Urinary bladder (tissue), 3 donors: ENCODE measurements at regions not wholly inside any gene's neighbourhood (a gene's known extent, or its start where the extent isn't known, plus 50 kb on each side); places are given as distances from the start of the nearest gene placed in this dataset.
A peak's percentile ranks its signal among the peaks of the same experiment; 100 is the strongest.

Experiments used
- DNase-seq: peaks from one replicate; pipeline ENCODE4 v3.0.0-alpha.2; 2015; ENCODE audit errors: extremely low spot score
- H3K27ac ChIP-seq: one replicate; pipeline ENCODE4 v1.5.1; 2013; ENCODE audit warnings: low read depth, mild to moderate bottlenecking, moderate library complexity
- H3K36me3 ChIP-seq: one replicate; pipeline ENCODE4 v1.6.1; 2013; ENCODE audit warnings: mild to moderate bottlenecking, moderate library complexity; ENCODE audit not compliant: insufficient read depth
- H3K4me1 ChIP-seq: one replicate; pipeline ENCODE4 v1.6.1; 2013; ENCODE audit warnings: mild to moderate bottlenecking, moderate library complexity; ENCODE audit not compliant: insufficient read depth
- H3K4me3 ChIP-seq: one replicate; pipeline ENCODE4 v1.5.1; 2013; ENCODE audit warnings: low read depth, low read length
- WGBS: extraction: QIAGEN DNeasy Blood & Tissue Kit; methylation state at CpG from one replicate; pipeline ENCODE4 v1.1.7; 2013; 5-methylcytosine and 5-hydroxymethylcytosine counted together
- donor health status: healthy with polysubstance abuse.
- donor health status: healthy.

- no peaks in the 10 kb centered on the region for H3K4me1 ChIP-seq
- no peak overlapping the region for H3K27ac ChIP-seq
- H3K4me3 ChIP-seq, result no peak overlapping the region
- 87% methylated on average over 2 of the region's 2 CpGs for WGBS
- DNase-seq, result no peak
- no peaks in the 10 kb centered on the region for H3K36me3 ChIP-seq
These were observed 680.0 kb downstream of the TRIML1 start for GRCh38 chr4:188819233-188819632.

GRCh38 chr4:188821500-188821899 lies 682.3 kb downstream of the TRIML1 start:
- 50% methylated on average over 8 of the region's 8 CpGs for WGBS
- no peaks in the 10 kb centered on the region for H3K36me3 ChIP-seq
- H3K27ac ChIP-seq, result no peak overlapping the region
- DNase-seq, result no peak
- no peaks in the 10 kb centered on the region for H3K4me1 ChIP-seq
- H3K4me3 ChIP-seq, result no peak overlapping the region

GRCh38 chr4:188822698-188823097 lies 683.5 kb downstream of the TRIML1 start:
- WGBS, result 71% methylated on average over 2 of the region's 2 CpGs
- Histone ChIP-seq H3K4me3 (no peak overlapping the region), H3K36me3 (no peaks in the 10 kb centered on the region), H3K4me1 (no peaks in the 10 kb centered on the region), H3K27ac (no peak overlapping the region)
- DNase-seq, result no peak

GRCh38 chr4:188824553-188824952 lies 685.3 kb downstream of the TRIML1 start:
- DNase-seq, result no peak
- no peak overlapping the region for H3K4me3 ChIP-seq
- no peaks in the 10 kb centered on the region for H3K36me3 ChIP-seq
- H3K4me1 ChIP-seq, result no peaks in the 10 kb centered on the region
- WGBS, result 96% methylated on average over 17 of the region's 17 CpGs
- no peak overlapping the region for H3K27ac ChIP-seq

GRCh38 chr4:188826393-188826792 lies 687.2 kb downstream of the TRIML1 start:
- Histone ChIP-seq H3K4me3 (no peak overlapping the region), H3K27ac (no peak overlapping the region), H3K4me1 (no peaks in the 10 kb centered on the region), H3K36me3 (no peaks in the 10 kb centered on the region)
- no peak for DNase-seq

- peak; percentile 15 for DNase-seq
- Histone ChIP-seq H3K27ac (no peak overlapping the region), H3K4me3 (no peak overlapping the region), H3K36me3 (no peaks in the 10 kb centered on the region), H3K4me1 (no peaks in the 10 kb centered on the region)
- 56% methylated on average over 1 of the region's 1 CpG for WGBS
These were observed 700.5 kb downstream of the TRIML1 start for GRCh38 chr4:188839704-188840103.

GRCh38 chr4:188841523-188841922 lies 702.3 kb downstream of the TRIML1 start:
- Histone ChIP-seq H3K4me1 (no peaks in the 10 kb centered on the region), H3K27ac (no peak overlapping the region), H3K36me3 (no peaks in the 10 kb centered on the region), H3K4me3 (no peak overlapping the region)
- no peak for DNase-seq
- 77% methylated on average over 11 of the region's 11 CpGs for WGBS

- no peak overlapping the region for H3K4me3 ChIP-seq
- H3K4me1 ChIP-seq, result no peaks in the 10 kb centered on the region
- H3K36me3 ChIP-seq, result no peaks in the 10 kb centered on the region
- H3K27ac ChIP-seq, result no peak overlapping the region
- 49% methylated on average over 1 of the region's 1 CpG for WGBS
- no peak for DNase-seq
These were observed 715.2 kb downstream of the TRIML1 start for GRCh38 chr4:188854436-188854835.

GRCh38 chr4:188858696-188859095 lies 719.5 kb downstream of the TRIML1 start:
- WGBS, result 49% methylated on average over 1 of the region's 1 CpG

GRCh38 chr4:188864741-188865140 lies 725.5 kb downstream of the TRIML1 start:
- H3K4me3 ChIP-seq, result no peak overlapping the region
- DNase-seq, result no peak
- 35% methylated on average over 10 of the region's 10 CpGs for WGBS

More at GRCh38 chr4:188858696-188859095, 719.5 kb downstream of the TRIML1 start:
- no peaks in the 10 kb centered on the region for H3K4me1 ChIP-seq
- no peaks in the 10 kb centered on the region for H3K36me3 ChIP-seq
- no peak overlapping the region for H3K4me3 ChIP-seq
- no peak for DNase-seq
- H3K27ac ChIP-seq, result no peak overlapping the region

GRCh38 chr4:188867796-188868195 lies 728.6 kb downstream of the TRIML1 start:
- Histone ChIP-seq H3K27ac (no peak overlapping the region), H3K4me1 (no peaks in the 10 kb centered on the region), H3K4me3 (no peak overlapping the region), H3K36me3 (no peaks in the 10 kb centered on the region)
- 0% methylated on average over 1 of the region's 1 CpG for WGBS
- no peak for DNase-seq

More at GRCh38 chr4:188864741-188865140, 725.5 kb downstream of the TRIML1 start:
- no peaks in the 10 kb centered on the region for H3K36me3 ChIP-seq
- H3K4me1 ChIP-seq, result no peaks in the 10 kb centered on the region
- no peak overlapping the region for H3K27ac ChIP-seq

- DNase-seq, result no peak
- H3K4me1 ChIP-seq, result no peaks in the 10 kb centered on the region
- 79% methylated on average over 8 of the region's 8 CpGs for WGBS
- no peaks in the 10 kb centered on the region for H3K36me3 ChIP-seq
- no peak overlapping the region for H3K4me3 ChIP-seq
- H3K27ac ChIP-seq, result no peak overlapping the region
These were observed 730.3 kb downstream of the TRIML1 start for GRCh38 chr4:188869581-188869980.

- no peak for DNase-seq
- Histone ChIP-seq H3K4me3 (no peak overlapping the region), H3K27ac (no peak overlapping the region), H3K36me3 (no peaks in the 10 kb centered on the region), H3K4me1 (no peaks in the 10 kb centered on the region)
- 94% methylated on average over 13 of the region's 13 CpGs for WGBS
These were observed 733.6 kb downstream of the TRIML1 start for GRCh38 chr4:188872809-188873208.

- H3K4me1 ChIP-seq, result no peaks in the 10 kb centered on the region
- no peak overlapping the region for H3K4me3 ChIP-seq
- WGBS, result 81% methylated on average over 3 of the region's 3 CpGs
- H3K36me3 ChIP-seq, result no peaks in the 10 kb centered on the region
- DNase-seq, result peak; percentile 3
- no peak overlapping the region for H3K27ac ChIP-seq
These were observed 737.6 kb downstream of the TRIML1 start for GRCh38 chr4:188876881-188877280.

GRCh38 chr4:188879598-188879997 lies 740.4 kb downstream of the TRIML1 start:
- Histone ChIP-seq H3K36me3 (no peaks in the 10 kb centered on the region), H3K4me1 (no peaks in the 10 kb centered on the region), H3K27ac (no peak overlapping the region), H3K4me3 (no peak overlapping the region)
- DNase-seq, result no peak
- 51% methylated on average over 2 of the region's 2 CpGs for WGBS
